GM21381 (cell line): ENCODE measurements at regions not wholly inside any gene's neighbourhood (a gene's known extent, or its start where the extent isn't known, plus 50 kb on each side); places are given as distances from the start of the nearest gene placed in this dataset.

ENCODE experiments used
- ATAC-seq: cut with Tn5 transposase; IDR thresholded peaks from one replicate; pipeline ENCODE4 v1.9.1; 2021; ENCODE audit warnings: mild to moderate bottlenecking, moderate library complexity; ENCODE audit not compliant: unreplicated experiment

GRCh38 chr9:81132796-81133195 is 556.6 kb downstream of the TLE1 start:
- no peak for ATAC-seq

DNA sequence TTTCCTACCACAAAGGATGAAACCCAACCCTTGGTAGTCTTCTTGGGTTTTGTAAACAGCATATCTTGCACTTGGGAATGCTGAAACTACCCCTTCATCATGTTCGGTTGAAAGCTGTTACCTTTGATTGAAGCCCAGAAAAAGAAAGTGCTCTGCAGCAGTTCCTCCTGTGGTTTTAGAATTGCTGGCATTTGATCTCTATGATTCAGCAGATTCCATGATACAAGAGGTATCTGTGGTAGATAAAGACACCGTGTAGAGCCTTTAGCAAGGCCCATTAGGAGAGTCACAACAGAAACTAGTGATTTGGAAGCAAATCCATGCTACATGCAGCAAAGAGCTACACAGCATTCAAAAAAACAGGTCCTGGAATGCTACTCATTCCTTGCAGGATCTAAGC is 557.0 kb downstream of the TLE1 start:
- no peak for ATAC-seq

DNA sequence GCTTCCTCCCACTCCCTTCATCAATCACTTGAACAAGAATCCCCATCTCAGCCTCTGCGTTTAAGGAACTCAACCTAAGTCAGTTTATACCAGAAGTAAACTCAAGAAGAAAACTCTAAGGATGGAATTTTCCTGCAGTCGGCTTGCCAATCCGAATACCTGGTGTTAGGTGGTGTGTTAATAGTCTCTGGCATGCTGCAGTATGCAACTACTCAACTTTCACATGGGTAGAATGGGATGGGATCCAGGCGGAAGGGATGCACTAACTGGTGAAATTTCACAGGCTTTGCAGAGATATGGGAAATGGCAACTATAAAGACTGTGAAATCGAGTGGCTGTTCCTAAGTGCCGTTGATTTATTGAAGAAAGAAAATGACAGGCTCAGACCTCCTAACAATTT is 560.6 kb downstream of the TLE1 start:
- ATAC-seq: no peak

- ATAC-seq: no peak
These were observed 563.8 kb downstream of the TLE1 start for GRCh38 chr9:81125446-81126092.

GRCh38 chr9:81123526-81123925 is 565.8 kb downstream of the TLE1 start:
- ATAC-seq: no peak

DNA sequence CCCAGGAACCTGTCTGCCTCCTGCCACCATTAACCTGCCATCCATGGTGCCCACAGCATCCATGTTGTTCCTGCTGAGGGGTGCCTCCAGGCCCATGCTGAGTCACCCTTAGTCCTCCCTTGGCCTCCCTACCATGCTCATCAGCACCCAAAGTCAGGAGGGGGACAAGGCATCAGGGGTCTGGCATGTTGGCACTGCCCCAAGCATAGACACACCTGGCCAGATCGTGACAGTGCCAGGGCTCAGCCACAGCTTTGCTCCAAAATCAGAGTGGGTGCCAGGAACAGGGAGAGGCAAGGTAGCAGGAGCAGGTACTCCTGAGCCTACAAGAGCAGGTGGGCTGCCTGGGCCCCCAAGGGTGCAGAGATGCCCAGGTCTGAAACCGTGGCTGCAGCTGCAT is 566.6 kb downstream of the TLE1 start:
- no peak for ATAC-seq

- ATAC-seq: no peak
These were observed 569.8 kb downstream of the TLE1 start for GRCh38 chr9:81119591-81119990.

- no peak for ATAC-seq
These were observed 570.9 kb downstream of the TLE1 start for GRCh38 chr9:81118416-81118815.

DNA sequence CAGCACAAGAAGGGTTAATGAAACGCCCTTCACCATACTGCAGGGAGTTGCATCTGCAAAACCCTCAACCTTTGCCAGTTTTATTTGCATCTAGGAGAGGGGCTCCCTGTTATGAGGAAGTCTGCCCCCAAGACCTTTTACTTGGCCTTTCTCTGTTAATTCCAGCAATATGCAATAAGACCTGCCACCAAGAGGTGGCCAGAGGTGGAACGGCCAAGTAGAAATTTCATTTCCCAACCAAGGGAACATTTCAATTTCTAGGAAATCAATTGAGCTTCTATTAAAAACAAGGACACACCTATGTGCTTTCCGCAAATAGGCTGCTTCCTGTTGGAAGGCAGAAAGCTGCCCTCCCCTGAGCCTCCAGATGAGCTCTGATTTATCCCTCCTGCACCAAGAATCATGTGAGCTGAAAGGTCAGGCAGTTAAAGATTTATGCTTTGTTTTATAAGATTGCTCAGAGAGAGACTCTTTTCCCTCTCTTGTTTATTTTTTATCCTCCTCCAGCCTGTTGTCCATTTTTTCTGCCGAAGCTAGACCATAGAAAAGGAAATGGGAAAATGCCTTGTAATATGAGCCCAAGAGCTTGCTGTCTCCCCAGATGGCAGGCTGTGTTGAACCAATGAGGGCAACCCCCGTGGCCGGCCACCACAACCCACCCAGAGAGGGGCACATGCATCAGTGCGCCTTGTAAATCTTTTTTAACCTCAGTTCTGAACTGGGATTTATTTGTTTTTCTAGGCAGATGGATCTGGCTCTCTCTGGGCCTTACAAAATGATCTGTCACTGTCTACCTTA is 572.8 kb downstream of the TLE1 start:
- ATAC-seq: no peak

- ATAC-seq: no peak
These were observed 575.8 kb downstream of the TLE1 start for GRCh38 chr9:81113453-81114124.

- no peak for ATAC-seq
These were observed 576.5 kb downstream of the TLE1 start for GRCh38 chr9:81112627-81113452.

- no peak for ATAC-seq
These were observed 580.5 kb downstream of the TLE1 start for GRCh38 chr9:81108821-81109220.

DNA sequence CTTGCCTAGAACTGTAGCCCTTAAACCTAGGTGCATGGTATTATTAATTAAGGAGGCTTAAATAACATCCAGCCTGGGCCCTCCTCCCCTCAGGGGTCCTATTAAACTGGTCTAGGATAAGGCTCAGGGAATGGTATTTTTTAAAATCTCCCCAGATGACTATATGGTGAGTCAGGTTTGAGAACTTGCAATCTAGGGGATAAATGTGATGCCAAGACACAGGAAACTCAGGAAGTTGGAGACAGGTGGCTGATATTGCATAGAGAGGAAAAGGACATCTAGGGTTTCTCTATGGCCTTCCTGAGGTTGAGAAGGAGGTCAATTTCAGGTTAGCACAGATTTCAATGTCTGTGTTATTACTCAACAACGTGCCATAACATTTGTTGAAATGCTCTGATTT is 581.0 kb downstream of the TLE1 start:
- no peak for ATAC-seq

- ATAC-seq: no peak
These were observed 585.5 kb downstream of the TLE1 start for GRCh38 chr9:81103597-81104471.

DNA sequence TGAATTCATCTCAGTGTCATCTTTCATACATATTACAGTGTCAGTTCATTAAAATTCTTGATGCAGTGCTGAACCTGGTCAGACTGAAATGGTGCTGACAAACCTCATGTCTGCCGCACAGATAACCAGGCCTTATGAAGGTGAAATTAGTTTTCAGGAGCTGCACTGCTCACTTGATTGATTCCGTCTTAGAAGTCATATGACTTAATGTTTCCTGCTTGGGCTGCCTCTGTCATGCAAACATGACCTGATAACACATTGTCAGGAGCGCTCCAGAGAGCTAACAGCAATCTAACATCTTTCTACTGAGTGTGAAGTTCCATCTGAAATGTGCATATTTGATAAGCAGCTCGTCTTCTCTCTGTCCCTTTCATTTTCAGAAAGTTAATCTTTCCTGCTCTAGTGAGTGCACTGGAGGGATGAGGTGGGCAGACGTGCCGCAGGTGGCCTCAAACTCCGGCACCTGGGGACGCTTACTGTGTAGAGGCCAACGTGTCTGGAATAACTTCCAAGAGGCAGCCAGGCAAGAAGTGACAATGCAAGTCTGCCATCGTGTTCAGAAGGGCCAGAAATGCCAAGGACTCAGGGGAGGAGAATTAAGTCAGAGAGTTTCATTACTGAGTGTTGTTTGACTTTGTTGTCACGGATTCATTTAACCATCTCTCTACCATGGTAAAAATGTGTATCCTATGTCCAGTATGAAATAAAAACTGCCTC is 592.1 kb downstream of the TLE1 start:
- no peak for ATAC-seq

- no peak for ATAC-seq
These were observed 592.7 kb downstream of the TLE1 start for GRCh38 chr9:81096625-81097024.

GRCh38 chr9:81092057-81092456 is 597.3 kb downstream of the TLE1 start:
- no peak for ATAC-seq

DNA sequence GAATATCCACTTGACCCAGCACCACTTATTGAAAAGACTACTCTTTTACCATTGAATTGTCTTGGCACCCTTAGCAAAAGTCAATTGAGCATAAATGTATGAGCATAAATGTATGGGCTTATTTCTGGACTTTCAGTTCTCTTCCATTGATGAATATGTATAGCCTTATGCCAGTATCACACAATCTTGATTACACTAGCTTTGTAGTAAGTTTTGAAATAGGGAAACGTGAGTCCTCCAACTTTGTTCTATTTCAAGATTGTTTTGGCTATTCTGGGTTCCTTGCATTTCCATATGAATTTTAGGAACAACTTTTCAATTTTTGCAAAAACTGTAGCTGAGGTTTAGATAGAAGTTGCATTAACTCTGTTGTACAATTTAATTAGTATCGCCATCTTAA is 601.0 kb downstream of the TLE1 start:
- ATAC-seq: no peak

- no peak for ATAC-seq
These were observed 602.9 kb downstream of the TLE1 start for GRCh38 chr9:81086416-81086815.
